ENCODE measurements at regions not wholly inside any gene's neighbourhood (a gene's known extent, or its start where the extent isn't known, plus 50 kb on each side); places are given as distances from the start of the nearest gene placed in this dataset.

DNA sequence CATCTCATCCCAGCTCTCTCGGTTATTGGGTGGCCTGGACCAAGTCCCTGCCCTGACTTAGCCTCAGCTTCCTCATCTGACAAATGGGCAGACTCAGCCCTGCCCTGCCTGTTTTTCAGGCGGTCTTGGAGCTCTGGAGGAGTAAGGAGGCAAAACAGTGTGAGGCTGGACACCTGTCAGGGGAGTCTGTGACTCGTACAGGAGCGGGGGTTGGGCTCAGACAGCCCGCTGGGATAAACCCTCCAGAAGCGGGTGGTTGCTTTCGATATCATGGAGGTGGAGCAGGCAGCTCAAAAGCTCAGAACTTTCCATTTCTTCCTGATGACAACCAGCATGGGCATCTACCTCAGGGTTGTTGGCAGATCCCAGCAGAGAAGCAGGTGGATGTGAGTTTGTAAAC lies 72.9 kb upstream of the GGTA1 start:
- POLR2A ChIA-PET (ENCODE audit: unreplicated experiment): no interaction called here

DNA sequence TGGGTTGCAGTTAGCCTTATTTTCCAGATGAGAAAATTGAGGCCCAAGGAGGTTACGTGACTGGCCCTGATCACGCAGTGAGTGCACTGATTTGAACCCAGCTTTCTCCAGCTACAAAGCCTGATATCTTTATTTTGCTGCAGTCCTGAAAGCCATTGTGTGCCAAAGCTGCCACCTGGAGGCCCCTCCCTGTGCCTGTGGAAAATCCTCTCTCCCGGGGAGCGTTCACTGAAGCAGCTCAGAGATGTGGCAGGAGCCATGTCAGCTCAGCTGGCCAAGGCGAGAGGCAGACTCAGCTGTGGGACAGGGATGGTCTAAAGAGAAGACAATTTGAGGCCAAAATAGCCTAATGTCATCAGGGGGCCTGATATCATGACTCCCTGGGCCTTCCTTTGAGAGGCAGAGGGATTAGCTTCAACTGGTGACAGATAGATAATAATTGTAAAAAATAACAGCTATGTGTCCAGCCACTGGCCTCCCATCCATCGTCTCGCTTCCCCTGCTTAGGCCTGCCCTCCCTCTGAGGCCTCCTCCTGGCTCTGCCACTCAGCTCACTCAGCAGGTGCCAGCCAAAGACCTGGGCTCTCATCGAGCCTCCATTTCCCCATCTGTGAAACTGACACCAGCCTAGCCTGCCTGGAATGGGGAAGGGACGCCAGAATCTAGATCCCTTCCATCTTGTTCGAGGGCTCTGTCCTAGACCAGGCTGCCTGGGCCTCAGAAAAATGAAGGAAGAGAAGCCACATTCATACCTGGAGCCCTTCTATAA lies 74.3 kb upstream of the GGTA1 start:
- H3K4me3 ChIP-seq: no peak overlapping the region

More for the DNA sequence above, 72.9 kb upstream of the GGTA1 start:
- no TSS peak for BruUV-seq (replicated peaks)
- Histone ChIP-seq H3K27me3 (ENCODE audit: insufficient read depth, low read depth) (no peaks in the 10 kb centered on the region; the same call in 1 of the 2 replicates), H3K27ac (no peak overlapping the region), H3K4me1 (replicated peaks; ENCODE audit: insufficient read depth) (no peaks in the 10 kb centered on the region), H4K20me1 (ENCODE audit: insufficient read depth) (no peaks in the 10 kb centered on the region), H3K36me3 (ENCODE audit: low read depth) (no peaks in the 10 kb centered on the region), H2AFZ (no peak overlapping the region), H3K9me2 (ENCODE audit: insufficient read depth) (no peaks in the 10 kb centered on the region), H3K4me3 (no peak overlapping the region), H3K4me2 (no peak overlapping the region), H3K9me3 (ENCODE audit: insufficient read depth, low read depth) (no peaks in the 10 kb centered on the region), H3F3A (ENCODE audit: insufficient read depth, low read depth) (no peaks in the 10 kb centered on the region), H3K79me2 (ENCODE audit: low read depth) (no peaks in the 10 kb centered on the region)
- DNase-seq: no peak
- CTCF ChIA-PET: no interaction called here
- no peak for TF ChIP-seq CTCF (conservative IDR thresholded peaks at IDR 0.05)
- no peak for TF ChIP-seq EZH2 (IDR thresholded peaks at IDR 0.05; ENCODE audit: low read depth)
- intact Hi-C loops (cut with micrococcal nuclease; ENCODE audit: unreplicated experiment): no loop called here

More for the DNA sequence above, 74.3 kb upstream of the GGTA1 start:
- ChIA-PET POLR2A (ENCODE audit: unreplicated experiment) (no interaction called here), CTCF (interaction anchor here (0.6 to 0.8 kb wide), 3 partner anchors 19 to 199 kb away, joined by 3 to 6 read pairs (median 3); no protein-coding TSS in a partner anchor)
- no peaks in the 10 kb centered on the region for H3K9me3 ChIP-seq (ENCODE audit: insufficient read depth, low read depth)
- TF ChIP-seq EZH2 (IDR thresholded peaks at IDR 0.05; ENCODE audit: low read depth) (no peak), CTCF (conservative IDR thresholded peaks at IDR 0.05) (no peak)
- H4K20me1 ChIP-seq (ENCODE audit: insufficient read depth): no peaks in the 10 kb centered on the region
- H3K27me3 ChIP-seq (ENCODE audit: insufficient read depth, low read depth): no peaks in the 10 kb centered on the region; the same call in 1 of the 2 replicates
- H3K4me1 ChIP-seq (replicated peaks; ENCODE audit: insufficient read depth): no peaks in the 10 kb centered on the region
- no peaks in the 10 kb centered on the region for H3K79me2 ChIP-seq (ENCODE audit: low read depth)
- no peak for DNase-seq
- H3F3A ChIP-seq (ENCODE audit: insufficient read depth, low read depth): no peaks in the 10 kb centered on the region
- H3K27ac ChIP-seq: no peak overlapping the region
- no peak overlapping the region for H2AFZ ChIP-seq
- BruUV-seq (replicated peaks): no TSS peak
- intact Hi-C loops (cut with micrococcal nuclease; ENCODE audit: unreplicated experiment): loop anchor here (1.0 kb wide), 1 partner anchor 24 kb away; no protein-coding TSS in a partner anchor
- H3K4me2 ChIP-seq: no peak overlapping the region
- no peaks in the 10 kb centered on the region for H3K36me3 ChIP-seq (ENCODE audit: low read depth)
- H3K9me2 ChIP-seq (ENCODE audit: insufficient read depth): no peaks in the 10 kb centered on the region

Measured in PC-9 (cell line).